NCI-H774 (cell line): ENCODE measurements at regions not wholly inside any gene's neighbourhood (a gene's known extent, or its start where the extent isn't known, plus 50 kb on each side); places are given as distances from the start of the nearest gene placed in this dataset.

Experiments used
- DNase-seq: peaks from one replicate; lab custom pipeline; 2025; lab: John Stamatoyannopoulos, UW

- DNase-seq = no peak
These were observed 75.8 kb downstream of the DAD1 start for GRCh38 chr14:22513066-22513812.

GRCh38 chr14:22512106-22512814 lies 76.8 kb downstream of the DAD1 start:
- DNase-seq = no peak

GRCh38 chr14:22510527-22511110 lies 78.4 kb downstream of the DAD1 start:
- DNase-seq = no peak

- DNase-seq = no peak
These were observed 79.2 kb downstream of the DAD1 start for GRCh38 chr14:22509751-22510300.

GRCh38 chr14:22509036-22509709 lies 79.9 kb downstream of the DAD1 start:
- DNase-seq = no peak

GRCh38 chr14:22508662-22509035 lies 80.4 kb downstream of the DAD1 start:
- no peak for DNase-seq

GRCh38 chr14:22508150-22508457 lies 80.9 kb downstream of the DAD1 start:
- DNase-seq = no peak

GRCh38 chr14:22506778-22507351 lies 82.2 kb downstream of the DAD1 start:
- no peak for DNase-seq

GRCh38 chr14:22506378-22506710 lies 82.7 kb downstream of the DAD1 start:
- DNase-seq = no peak

- DNase-seq = no peak
These were observed 83.2 kb downstream of the DAD1 start for GRCh38 chr14:22505697-22506377.

- no peak for DNase-seq
These were observed 83.7 kb downstream of the DAD1 start for GRCh38 chr14:22505309-22505696.

GRCh38 chr14:22502551-22502950 lies 86.5 kb downstream of the DAD1 start:
- DNase-seq = no peak

GRCh38 chr14:22502007-22502406 lies 87.0 kb downstream of the DAD1 start:
- no peak for DNase-seq

GRCh38 chr14:22500954-22501726 lies 87.9 kb downstream of the DAD1 start:
- no peak for DNase-seq

- no peak for DNase-seq
These were observed 88.5 kb downstream of the DAD1 start for GRCh38 chr14:22500525-22500924.

GRCh38 chr14:22497671-22498093 lies 91.3 kb downstream of the DAD1 start:
- no peak for DNase-seq

GRCh38 chr14:22497144-22497423 lies 91.9 kb downstream of the DAD1 start:
- no peak for DNase-seq

GRCh38 chr14:22494486-22495135 lies 94.4 kb downstream of the DAD1 start:
- DNase-seq = no peak

- DNase-seq = no peak
These were observed 95.3 kb downstream of the DAD1 start for GRCh38 chr14:22493753-22494152.

GRCh38 chr14:22492622-22493542 lies 96.1 kb downstream of the DAD1 start:
- no peak for DNase-seq
